H9 (cell line): ENCODE measurements at regions not wholly inside any gene's neighbourhood (a gene's known extent, or its start where the extent isn't known, plus 50 kb on each side); places are given as distances from the start of the nearest gene placed in this dataset.

Source experiments
- DNase-seq: peaks from one replicate; pipeline ENCODE4 v3.0.0-alpha.2; 2017
- H2AFZ ChIP-seq: one replicate; pipeline ENCODE4 v1.6.1; 2013; ENCODE audit warnings: mild to moderate bottlenecking, low read length, control low read depth, moderate library complexity
- H2AK5ac ChIP-seq: 2 replicates; pipeline ENCODE4 v1.6.1; 2013; ENCODE audit warnings: low read length, control low read depth, mixed read lengths; ENCODE audit not compliant: insufficient read length
- H2BK120ac ChIP-seq: one replicate; pipeline ENCODE4 v1.6.1; 2013; ENCODE audit warnings: low read depth, mild to moderate bottlenecking, low read length, control low read depth, inconsistent platforms; ENCODE audit not compliant: poor library complexity, severe bottlenecking
- H2BK12ac ChIP-seq: 2 replicates; pipeline ENCODE4 v1.6.1; 2013; ENCODE audit warnings: low read length, control low read depth, mixed read lengths, low read depth; ENCODE audit not compliant: insufficient read length
- H2BK15ac ChIP-seq: 2 replicates; pipeline ENCODE4 v1.6.1; 2013; ENCODE audit warnings: low read depth, low read length, control low read depth
- H2BK20ac ChIP-seq: one replicate; pipeline ENCODE4 v1.6.1; 2013; ENCODE audit warnings: low read depth, mild to moderate bottlenecking, low read length, control low read depth, inconsistent platforms; ENCODE audit not compliant: poor library complexity, severe bottlenecking
- H2BK5ac ChIP-seq: 2 replicates; pipeline ENCODE4 v1.6.1; 2013; ENCODE audit warnings: low read length, control low read depth, mixed read lengths; ENCODE audit not compliant: insufficient read length
- H3K14ac ChIP-seq: 2 replicates; pipeline ENCODE4 v1.6.1; 2013; ENCODE audit warnings: low read length, control low read depth; ENCODE audit not compliant: insufficient read depth
- H3K18ac ChIP-seq: 2 replicates; pipeline ENCODE4 v1.6.1; 2013; ENCODE audit warnings: low read depth, mild to moderate bottlenecking, mixed read lengths, low read length, control low read depth; ENCODE audit not compliant: insufficient read length
- H3K23ac ChIP-seq: 2 replicates; pipeline ENCODE4 v1.6.1; 2013; ENCODE audit warnings: low read length, control low read depth, mixed read lengths, low read depth; ENCODE audit not compliant: insufficient read length
- H3K23me2 ChIP-seq: 2 replicates; pipeline ENCODE4 v1.6.1; 2013; ENCODE audit warnings: low read depth, mild to moderate bottlenecking, mixed read lengths, low read length, control low read depth; ENCODE audit not compliant: insufficient read length, poor library complexity, severe bottlenecking
- H3K27ac ChIP-seq: 2 replicates; pipeline ENCODE4 v1.5.1; 2013; ENCODE audit warnings: low read length, control low read depth, mixed read lengths, low read depth; ENCODE audit not compliant: insufficient read length
- H3K27me3 ChIP-seq: 2 replicates; pipeline ENCODE4 v1.6.1; 2013; ENCODE audit warnings: low read length, control low read depth, inconsistent platforms; ENCODE audit not compliant: insufficient read depth
- H3K4ac ChIP-seq: 2 replicates; pipeline ENCODE4 v1.6.1; 2013; ENCODE audit warnings: low read depth, mild to moderate bottlenecking, control low read depth, inconsistent platforms, low read length, moderate library complexity
- H3K4me1 ChIP-seq: 2 replicates; pipeline ENCODE4 v1.6.1; 2013; ENCODE audit warnings: low read length, control low read depth, inconsistent platforms; ENCODE audit not compliant: insufficient read depth
- H3K4me2 ChIP-seq: 2 replicates; pipeline ENCODE4 v1.6.1; 2013; ENCODE audit warnings: low read length, control low read depth, mixed read lengths; ENCODE audit not compliant: insufficient read length, insufficient read depth
- H3K56ac ChIP-seq: 2 replicates; pipeline ENCODE4 v1.6.1; 2013; ENCODE audit warnings: low read depth, mild to moderate bottlenecking, mixed read lengths, low read length, control low read depth; ENCODE audit not compliant: insufficient read length
- H3K79me1 ChIP-seq: 2 replicates; pipeline ENCODE4 v1.6.1; 2013; ENCODE audit warnings: low read depth, mild to moderate bottlenecking, moderate library complexity, low read length, control low read depth, inconsistent platforms; ENCODE audit not compliant: insufficient read depth, poor library complexity, severe bottlenecking
- H3K79me2 ChIP-seq: 2 replicates; pipeline ENCODE4 v1.6.1; 2013; ENCODE audit warnings: low read length, control low read depth, inconsistent platforms; ENCODE audit not compliant: insufficient read depth
- H3K9ac ChIP-seq: 2 replicates; pipeline ENCODE4 v1.6.1; 2013; ENCODE audit warnings: low read length, control low read depth, mixed read lengths; ENCODE audit not compliant: insufficient read length; ENCODE audit errors: extremely low read depth
- H3K9me3 ChIP-seq: one replicate; pipeline ENCODE4 v1.6.1; 2013; ENCODE audit warnings: low read depth, low read length, inconsistent platforms; ENCODE audit not compliant: control insufficient read depth
- H3T11ph ChIP-seq: one replicate; pipeline ENCODE4 v1.6.1; 2013; ENCODE audit warnings: mild to moderate bottlenecking, low read length, control low read depth, inconsistent platforms
- H4K20me1 ChIP-seq: one replicate; pipeline ENCODE4 v1.6.1; 2013; ENCODE audit not compliant: control insufficient read depth, insufficient read length, insufficient read depth
- H4K5ac ChIP-seq: 2 replicates; pipeline ENCODE4 v1.6.1; 2013; ENCODE audit warnings: low read depth, mild to moderate bottlenecking, mixed read lengths, low read length, control low read depth; ENCODE audit not compliant: insufficient read length
- H4K8ac ChIP-seq: replicated peaks from 2 replicates; pipeline ENCODE4 v1.6.1; 2013; ENCODE audit warnings: low read length, control low read depth, mixed read lengths, low read depth; ENCODE audit not compliant: insufficient read length
- H4K91ac ChIP-seq: 2 replicates; pipeline ENCODE4 v1.6.1; 2013; ENCODE audit warnings: low read depth, mild to moderate bottlenecking, moderate library complexity, mixed read lengths, low read length, control low read depth; ENCODE audit not compliant: insufficient read length
- H3K27ac Mint-ChIP-seq, 3 experiments: 2 replicates in 2 of 3; 3 replicates in 1 of 3; pipeline ENCODE4 v1.8.0; 2020 to 2021; ENCODE audit warnings: mixed read lengths in 3 of 3, mild to moderate bottlenecking in 1 of 3, moderate library complexity in 1 of 3
- H3K27me3 Mint-ChIP-seq: 2 replicates; pipeline ENCODE4 v1.8.0; 2021; ENCODE audit warnings: low read depth, mild to moderate bottlenecking, moderate library complexity, mixed read lengths
- H3K36me3 Mint-ChIP-seq, 3 experiments: 2 replicates in 2 of 3; 3 replicates in 1 of 3; pipeline ENCODE4 v1.8.0; 2020 to 2021; ENCODE audit warnings: low read depth in 3 of 3, mixed read lengths in 3 of 3; ENCODE audit not compliant: insufficient read depth in 1 of 3
- H3K4me1 Mint-ChIP-seq, 2 experiments: 2 replicates each; pipeline ENCODE4 v1.8.0; 2020; ENCODE audit warnings: mixed read lengths in 2 of 2
- H3K4me3 Mint-ChIP-seq, 2 experiments: 2 replicates in 1 of 2; 3 replicates in 1 of 2; pipeline ENCODE4 v1.8.0; 2020 to 2021; ENCODE audit warnings: mild to moderate bottlenecking in 2 of 2, mixed read lengths in 2 of 2, moderate library complexity in 1 of 2
- H3K9me3 Mint-ChIP-seq, 2 experiments: 2 replicates in 1 of 2; 3 replicates in 1 of 2; pipeline ENCODE4 v1.8.0; 2020; ENCODE audit warnings: mild to moderate bottlenecking in 2 of 2, mixed read lengths in 2 of 2, moderate library complexity in 1 of 2
- WGBS: extraction: QIAGEN DNeasy Blood & Tissue Kit; methylation state at CpG from one replicate; pipeline ENCODE4 v1.1.7; 2013; ENCODE audit warnings: missing lambda C conversion rate, low lambda C conversion rate, mixed read lengths; ENCODE audit not compliant: insufficient read length; ENCODE audit errors: extremely low coverage; 5-methylcytosine and 5-hydroxymethylcytosine counted together
- TF ChIP-seq, protein P1 (sequence below): fragments of 200-600 bp; sonication (generic); conservative IDR thresholded peaks from 3 replicates; pipeline ENCODE4 v1.8.0; 2021; ENCODE audit warnings: antibody characterized with exemption, mild to moderate bottlenecking

DNA sequence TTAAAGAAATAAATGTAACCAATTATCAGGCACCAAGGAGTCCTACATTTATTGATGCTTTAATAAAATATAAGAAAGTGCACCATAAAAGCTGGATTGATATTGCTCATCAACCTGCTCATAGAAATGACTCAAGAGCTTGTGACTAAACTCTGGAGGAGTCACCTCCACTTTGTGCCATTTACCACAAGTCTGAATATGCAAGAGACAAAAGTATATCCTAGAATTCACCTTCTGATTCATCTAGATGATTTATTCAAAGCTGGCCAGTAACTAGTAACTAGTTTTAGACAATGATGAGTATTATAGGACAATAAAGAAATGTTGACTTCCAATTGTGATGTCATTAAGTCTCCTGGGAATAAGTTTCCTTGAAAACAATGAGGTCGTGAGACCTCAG, 146.0 kb upstream of the SOX11 start:
- H3K4ac ChIP-seq = no peak overlapping the region
- no peak overlapping the region for H3K4me3 Mint-ChIP-seq
- no peaks in the 10 kb centered on the region for H3K4me1 ChIP-seq
- H2BK120ac ChIP-seq = no peak overlapping the region
- H3K79me2 ChIP-seq = no peaks in the 10 kb centered on the region
- H3K27ac Mint-ChIP-seq = no peak overlapping the region
- no peak overlapping the region for H3K18ac ChIP-seq
- no peak overlapping the region for H3K4me2 ChIP-seq
- no peak overlapping the region for H4K91ac ChIP-seq
- H3K23me2 ChIP-seq = no peaks in the 10 kb centered on the region
- no peaks in the 10 kb centered on the region for H3K27me3 ChIP-seq
- no peak overlapping the region for H3K23ac ChIP-seq
- H3K14ac ChIP-seq = no peak overlapping the region
- no CpG with 5 or more reads among the region's 1 CpG for WGBS
- H3K79me1 ChIP-seq = no peaks in the 10 kb centered on the region
- H3K9me3 Mint-ChIP-seq = peaks cover 35 to 39% of the 10 kb centered on the region in 2 experiments
- H3K27me3 Mint-ChIP-seq = no peaks in the 10 kb centered on the region; the same call in 1 of the 2 replicates
- no peak overlapping the region for H2BK12ac ChIP-seq
- no peak overlapping the region for H3K56ac ChIP-seq
- no peak overlapping the region for H3K27ac ChIP-seq
- TF ChIP-seq, protein P1, sequence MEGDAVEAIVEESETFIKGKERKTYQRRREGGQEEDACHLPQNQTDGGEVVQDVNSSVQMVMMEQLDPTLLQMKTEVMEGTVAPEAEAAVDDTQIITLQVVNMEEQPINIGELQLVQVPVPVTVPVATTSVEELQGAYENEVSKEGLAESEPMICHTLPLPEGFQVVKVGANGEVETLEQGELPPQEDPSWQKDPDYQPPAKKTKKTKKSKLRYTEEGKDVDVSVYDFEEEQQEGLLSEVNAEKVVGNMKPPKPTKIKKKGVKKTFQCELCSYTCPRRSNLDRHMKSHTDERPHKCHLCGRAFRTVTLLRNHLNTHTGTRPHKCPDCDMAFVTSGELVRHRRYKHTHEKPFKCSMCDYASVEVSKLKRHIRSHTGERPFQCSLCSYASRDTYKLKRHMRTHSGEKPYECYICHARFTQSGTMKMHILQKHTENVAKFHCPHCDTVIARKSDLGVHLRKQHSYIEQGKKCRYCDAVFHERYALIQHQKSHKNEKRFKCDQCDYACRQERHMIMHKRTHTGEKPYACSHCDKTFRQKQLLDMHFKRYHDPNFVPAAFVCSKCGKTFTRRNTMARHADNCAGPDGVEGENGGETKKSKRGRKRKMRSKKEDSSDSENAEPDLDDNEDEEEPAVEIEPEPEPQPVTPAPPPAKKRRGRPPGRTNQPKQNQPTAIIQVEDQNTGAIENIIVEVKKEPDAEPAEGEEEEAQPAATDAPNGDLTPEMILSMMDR = no peak
- no peak overlapping the region for H2AFZ ChIP-seq
- H3K36me3 Mint-ChIP-seq = peaks cover 18 to 36% (median 26%) of the 10 kb centered on the region in 3 experiments
- no peak for DNase-seq
- H2AK5ac ChIP-seq = no peak overlapping the region
- no peak overlapping the region for H3T11ph ChIP-seq
- H2BK5ac ChIP-seq = no peak overlapping the region
- no peak overlapping the region for H2BK20ac ChIP-seq
- no peak overlapping the region for H4K8ac ChIP-seq
- H4K20me1 ChIP-seq = no peaks in the 10 kb centered on the region
- no peak overlapping the region for H3K9ac ChIP-seq
- H2BK15ac ChIP-seq = no peak overlapping the region
- H3K9me3 ChIP-seq = peaks cover 14% of the 10 kb centered on the region
- no peak overlapping the region for H4K5ac ChIP-seq
- peaks cover 11% of the 10 kb centered on the region in 2 experiments; a peak in 3 of 4 replicates for H3K4me1 Mint-ChIP-seq
